GM18867 (cell line): ENCODE measurements at regions not wholly inside any gene's neighbourhood (a gene's known extent, or its start where the extent isn't known, plus 50 kb on each side); places are given as distances from the start of the nearest gene placed in this dataset.

Experiments
- ATAC-seq: cut with Tn5 transposase; IDR thresholded peaks from one replicate; pipeline ENCODE4 v1.9.1; 2021; ENCODE audit warnings: mild to moderate bottlenecking, moderate library complexity; ENCODE audit not compliant: unreplicated experiment

- ATAC-seq = no peak
Observed at GRCh38 chr6:168136622-168137021, 57.6 kb upstream of the FRMD1 start.

GRCh38 chr6:168136001-168136400 lies 57.0 kb upstream of the FRMD1 start:
- ATAC-seq = no peak

GRCh38 chr6:168134560-168135201 lies 55.7 kb upstream of the FRMD1 start:
- ATAC-seq = no peak

GRCh38 chr6:168133687-168134559 lies 54.9 kb upstream of the FRMD1 start:
- ATAC-seq = no peak

GRCh38 chr6:168133168-168133561 lies 54.2 kb upstream of the FRMD1 start:
- ATAC-seq = no peak

GRCh38 chr6:168132531-168133167 lies 53.6 kb upstream of the FRMD1 start:
- no peak for ATAC-seq

- ATAC-seq = no peak
Observed at GRCh38 chr6:168131464-168132415, 52.7 kb upstream of the FRMD1 start.

GRCh38 chr6:168130697-168131371 lies 51.8 kb upstream of the FRMD1 start:
- ATAC-seq = no peak

GRCh38 chr6:168130168-168130696 lies 51.2 kb upstream of the FRMD1 start:
- ATAC-seq = no peak

- ATAC-seq = no peak
Observed at GRCh38 chr6:168129292-168130167, 50.5 kb upstream of the FRMD1 start.

GRCh38 chr6:168128631-168129291 lies 49.7 kb upstream of the FRMD1 start:
- no peak for ATAC-seq
